OCI-LY1 (cell line): ENCODE measurements at regions not wholly inside any gene's neighbourhood (a gene's known extent, or its start where the extent isn't known, plus 50 kb on each side); places are given as distances from the start of the nearest gene placed in this dataset.

Experiments
- H2AFZ ChIP-seq: fragments of 200-600 bp; sonication (generic), shearing (Covaris generic); 2 replicates; pipeline ENCODE4 v1.6.0; 2014; ENCODE audit warnings: antibody characterized with exemption, mild to moderate bottlenecking, low read length
- H3F3A ChIP-seq: fragments of 200-600 bp; sonication (generic), shearing (Covaris generic); 2 replicates; pipeline ENCODE4 v1.6.0; 2014; ENCODE audit warnings: mild to moderate bottlenecking, antibody characterized with exemption, low read length, moderate library complexity; ENCODE audit not compliant: insufficient read depth
- H3K27ac ChIP-seq: fragments of 200-600 bp; sonication (generic); 2 replicates; pipeline ENCODE4 v1.5.1; 2014; ENCODE audit warnings: low read length, mixed run types, mild to moderate bottlenecking, low read depth; ENCODE audit not compliant: poor library complexity, severe bottlenecking
- H3K27me3 ChIP-seq: fragments of 200-600 bp; sonication (generic); 2 replicates; pipeline ENCODE4 v1.6.0; 2014; ENCODE audit warnings: antibody characterized with exemption, mild to moderate bottlenecking, low read length, moderate library complexity; ENCODE audit not compliant: insufficient read depth
- H3K36me3 ChIP-seq: fragments of 200-600 bp; sonication (generic); 2 replicates; pipeline ENCODE4 v1.6.1; 2014; ENCODE audit warnings: mild to moderate bottlenecking, antibody characterized with exemption, low read length, moderate library complexity, mixed read lengths; ENCODE audit not compliant: insufficient read depth
- H3K4me1 ChIP-seq: fragments of 200-600 bp; sonication (generic); 2 replicates; pipeline ENCODE4 v1.5.1; 2014; ENCODE audit warnings: mild to moderate bottlenecking, low read length, moderate library complexity; ENCODE audit not compliant: insufficient read depth, severe bottlenecking
- H3K4me2 ChIP-seq: fragments of 200-600 bp; sonication (generic), shearing (Covaris generic); 2 replicates; pipeline ENCODE4 v1.6.1; 2014; ENCODE audit warnings: low read length
- H3K4me3 ChIP-seq: fragments of 200-600 bp; sonication (generic); 2 replicates; pipeline ENCODE4 v1.5.1; 2014; ENCODE audit warnings: low read length, low read depth, mild to moderate bottlenecking, mixed read lengths; ENCODE audit not compliant: poor library complexity, severe bottlenecking
- H3K79me2 ChIP-seq: fragments of 200-600 bp; shearing (Covaris generic); 2 replicates; pipeline ENCODE4 v1.6.1; 2016; ENCODE audit warnings: mixed run types, low read length, mixed read lengths; ENCODE audit not compliant: insufficient read depth
- H3K9ac ChIP-seq: fragments of 200-600 bp; sonication (generic), shearing (Covaris generic); 2 replicates; pipeline ENCODE4 v1.6.1; 2014; ENCODE audit warnings: mild to moderate bottlenecking, low read length, mixed read lengths
- H3K9me2 ChIP-seq: fragments of 200-600 bp; sonication (generic), shearing (Covaris generic); 2 replicates; pipeline ENCODE4 v1.6.1; 2014; ENCODE audit warnings: low read depth, mild to moderate bottlenecking, low read length, mixed read lengths
- H3K9me3 ChIP-seq: fragments of 200-600 bp; shearing (Covaris generic); 2 replicates; pipeline ENCODE4 v1.6.1; 2014; ENCODE audit warnings: low read length, mixed read lengths
- H4K20me1 ChIP-seq: fragments of 200-600 bp; sonication (generic), shearing (Covaris generic); 2 replicates; pipeline ENCODE4 v1.6.0; 2016; ENCODE audit warnings: mild to moderate bottlenecking, low read length; ENCODE audit not compliant: insufficient read depth
- EZH2 ChIP-seq: fragments of 200-600 bp; sonication (generic), shearing (Covaris generic); IDR thresholded peaks from 2 replicates; pipeline ENCODE4 v1.8.0; 2017; ENCODE audit warnings: borderline replicate concordance, mixed run types, mild to moderate bottlenecking, antibody characterized with exemption, low read length, moderate library complexity, mixed read lengths
- TF ChIP-seq, protein P1 (sequence below): fragments of 200-600 bp; sonication (generic), shearing (Covaris generic); IDR thresholded peaks from 2 replicates; pipeline ENCODE4 v1.5.1; 2017; ENCODE audit warnings: mild to moderate bottlenecking, antibody characterized with exemption, low read length, moderate library complexity, mixed read lengths

DNA sequence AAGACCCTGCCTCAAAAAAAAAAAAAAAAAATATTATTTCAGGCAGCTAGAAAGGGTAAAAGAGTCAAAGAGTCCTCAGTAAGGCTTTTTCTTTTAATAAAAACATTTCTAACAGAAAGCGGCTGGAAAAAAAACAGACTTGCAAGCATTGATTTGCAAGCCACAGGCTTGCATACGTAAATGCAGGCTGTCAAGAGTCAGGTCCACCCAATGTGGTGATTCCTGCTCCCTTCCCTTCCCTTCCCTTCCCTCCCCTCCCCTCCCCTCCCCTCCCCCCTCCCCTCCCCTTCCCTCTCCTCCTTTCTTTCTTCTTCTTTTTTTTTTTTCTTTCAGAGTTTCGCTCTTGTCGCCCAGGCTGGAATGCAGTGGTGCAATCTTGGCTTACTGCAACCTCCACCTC, 74.4 kb upstream of the GULP1 start:
- Histone ChIP-seq H3K79me2 (no peaks in the 10 kb centered on the region), H3K36me3 (no peaks in the 10 kb centered on the region), H3K27ac (no peak overlapping the region), H3K4me3 (no peak overlapping the region), H3K27me3 (no peaks in the 10 kb centered on the region), H3K9me3 (no peaks in the 10 kb centered on the region), H2AFZ (no peak overlapping the region), H3K4me2 (no peak overlapping the region), H4K20me1 (no peaks in the 10 kb centered on the region), H3K9me2 (no peaks in the 10 kb centered on the region), H3K9ac (no peak overlapping the region), H3K4me1 (no peaks in the 10 kb centered on the region), H3F3A (no peaks in the 10 kb centered on the region)
- TF ChIP-seq EZH2: no peak
- TF ChIP-seq, protein P1, sequence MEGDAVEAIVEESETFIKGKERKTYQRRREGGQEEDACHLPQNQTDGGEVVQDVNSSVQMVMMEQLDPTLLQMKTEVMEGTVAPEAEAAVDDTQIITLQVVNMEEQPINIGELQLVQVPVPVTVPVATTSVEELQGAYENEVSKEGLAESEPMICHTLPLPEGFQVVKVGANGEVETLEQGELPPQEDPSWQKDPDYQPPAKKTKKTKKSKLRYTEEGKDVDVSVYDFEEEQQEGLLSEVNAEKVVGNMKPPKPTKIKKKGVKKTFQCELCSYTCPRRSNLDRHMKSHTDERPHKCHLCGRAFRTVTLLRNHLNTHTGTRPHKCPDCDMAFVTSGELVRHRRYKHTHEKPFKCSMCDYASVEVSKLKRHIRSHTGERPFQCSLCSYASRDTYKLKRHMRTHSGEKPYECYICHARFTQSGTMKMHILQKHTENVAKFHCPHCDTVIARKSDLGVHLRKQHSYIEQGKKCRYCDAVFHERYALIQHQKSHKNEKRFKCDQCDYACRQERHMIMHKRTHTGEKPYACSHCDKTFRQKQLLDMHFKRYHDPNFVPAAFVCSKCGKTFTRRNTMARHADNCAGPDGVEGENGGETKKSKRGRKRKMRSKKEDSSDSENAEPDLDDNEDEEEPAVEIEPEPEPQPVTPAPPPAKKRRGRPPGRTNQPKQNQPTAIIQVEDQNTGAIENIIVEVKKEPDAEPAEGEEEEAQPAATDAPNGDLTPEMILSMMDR: no peak

DNA sequence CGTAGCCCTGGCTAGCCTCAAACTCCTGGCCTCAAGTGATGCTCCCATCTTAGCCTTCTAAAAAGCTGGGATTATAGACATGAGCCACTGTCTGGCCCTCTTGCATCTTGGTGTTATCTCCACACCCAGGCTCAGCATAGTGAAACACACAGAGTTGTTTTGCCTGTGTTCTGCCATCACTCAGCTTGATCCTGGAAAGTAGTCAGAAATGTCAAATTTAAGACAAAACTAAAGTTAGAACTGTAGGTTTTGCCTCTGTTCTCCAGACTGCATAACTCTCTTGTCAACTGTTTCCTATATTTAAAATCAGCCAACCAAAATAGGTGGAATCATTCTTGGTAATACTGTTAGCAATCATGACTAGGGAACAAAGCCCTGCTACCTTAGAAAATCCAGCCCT, 72.1 kb upstream of the GULP1 start:
- TF ChIP-seq EZH2: no peak
- TF ChIP-seq, protein P1: no peak
- H3K9ac ChIP-seq: no peak overlapping the region
- H3K79me2 ChIP-seq: no peaks in the 10 kb centered on the region
- H3K36me3 ChIP-seq: no peaks in the 10 kb centered on the region
- H3K4me3 ChIP-seq: no peak overlapping the region
- H3K4me1 ChIP-seq: no peaks in the 10 kb centered on the region
- no peaks in the 10 kb centered on the region for H3K9me2 ChIP-seq
- no peaks in the 10 kb centered on the region for H4K20me1 ChIP-seq
- no peak overlapping the region for H3K27ac ChIP-seq
- no peaks in the 10 kb centered on the region for H3K27me3 ChIP-seq
- no peak overlapping the region for H2AFZ ChIP-seq
- H3F3A ChIP-seq: no peaks in the 10 kb centered on the region
- H3K4me2 ChIP-seq: no peak overlapping the region
- no peaks in the 10 kb centered on the region for H3K9me3 ChIP-seq

DNA sequence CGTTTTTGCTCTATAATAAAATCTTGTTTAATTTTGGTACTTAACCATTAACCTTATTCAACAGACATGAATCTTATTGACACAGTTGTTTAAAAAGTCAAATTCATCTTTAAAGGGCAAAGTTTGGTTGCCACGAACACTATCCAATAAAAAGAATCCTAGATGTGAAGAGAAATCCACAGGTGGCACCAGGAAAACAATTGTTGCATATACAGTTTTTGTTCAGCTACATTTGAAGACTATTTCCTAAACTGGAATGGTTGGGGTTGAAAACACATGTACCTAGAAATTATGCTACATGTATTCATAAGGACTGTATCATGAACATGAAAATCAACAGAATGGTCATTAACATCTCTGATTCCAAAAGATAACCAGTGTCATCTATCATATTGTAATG, 71.1 kb upstream of the GULP1 start:
- no peak overlapping the region for H3K4me2 ChIP-seq
- H3K79me2 ChIP-seq: no peaks in the 10 kb centered on the region
- no peak overlapping the region for H2AFZ ChIP-seq
- no peaks in the 10 kb centered on the region for H4K20me1 ChIP-seq
- H3K27me3 ChIP-seq: no peaks in the 10 kb centered on the region
- H3K9me3 ChIP-seq: no peaks in the 10 kb centered on the region
- H3K9me2 ChIP-seq: no peaks in the 10 kb centered on the region
- no peak for TF ChIP-seq EZH2
- TF ChIP-seq, protein P1: no peak
- H3F3A ChIP-seq: no peaks in the 10 kb centered on the region
- no peak overlapping the region for H3K4me3 ChIP-seq
- no peak overlapping the region for H3K27ac ChIP-seq
- no peak overlapping the region for H3K9ac ChIP-seq
- no peaks in the 10 kb centered on the region for H3K36me3 ChIP-seq
- no peaks in the 10 kb centered on the region for H3K4me1 ChIP-seq
